Stimulated activated CD4-positive, alpha-beta T cell treated with anti-CD3 and anti-CD28 coated beads, Interleukin-4, amount 100 ng/mL, for 4 hours (primary cell): ENCODE measurements at regions not wholly inside any gene's neighbourhood (a gene's known extent, or its start where the extent isn't known, plus 50 kb on each side); places are given as distances from the start of the nearest gene placed in this dataset.
A peak's percentile ranks its signal among the peaks of the same experiment; 100 is the strongest.
"Not testable (repeated sequence)": the region's sequence is repeated elsewhere in the genome, so short reads cannot be mapped to it uniquely, and the experiment has no call there.

ENCODE experiments used
- DNase-seq, 2 experiments: peaks; one replicate each; pipeline ENCODE4 v3.0.0-alpha.2; 2020

DNA sequence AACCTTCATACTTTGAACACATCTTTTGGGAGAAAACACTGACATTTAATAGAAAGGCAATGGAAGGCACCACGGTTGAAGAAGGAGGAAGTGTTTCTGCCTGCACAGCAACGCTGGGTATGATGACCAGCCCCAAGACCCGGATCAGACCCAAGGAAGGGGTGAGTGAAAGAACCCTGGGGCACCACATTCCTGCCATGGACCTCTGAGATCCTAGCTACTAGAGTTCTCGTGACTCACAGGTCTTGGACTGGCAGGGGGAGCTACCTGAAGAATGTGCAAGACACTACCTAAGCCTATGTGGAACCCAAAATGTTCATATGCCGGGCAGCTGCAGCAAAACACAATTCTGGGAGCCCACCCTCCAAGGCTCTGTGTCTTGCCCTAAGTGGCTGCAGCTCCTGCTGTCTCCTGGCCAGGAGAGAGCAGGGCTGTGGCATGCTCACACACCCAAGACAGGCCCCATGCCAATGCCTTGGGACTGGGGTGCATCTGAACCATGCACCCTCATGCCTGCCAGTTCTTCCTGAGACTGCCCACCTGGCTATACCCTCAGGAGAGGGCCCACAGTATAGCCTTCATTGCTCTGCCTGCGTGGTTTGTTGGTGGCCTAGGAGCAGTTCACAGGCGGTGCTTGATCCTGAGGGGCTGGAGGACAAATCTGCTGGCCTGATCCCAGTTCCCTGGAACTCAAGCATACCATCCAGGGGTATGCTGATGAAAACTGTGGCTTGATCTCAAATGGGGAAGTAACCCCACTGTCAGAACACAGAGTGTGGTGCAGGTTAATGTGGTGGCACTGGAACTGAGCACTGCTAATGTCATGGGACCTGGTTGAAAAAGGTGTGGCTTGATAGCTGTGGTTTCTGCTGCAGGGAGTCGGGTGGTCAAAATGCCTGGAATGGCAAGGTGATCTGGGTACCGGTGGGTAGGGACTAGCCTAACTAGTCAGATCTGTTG is 353.3 kb upstream of the ARHGEF26 start:
- no peak for DNase-seq

DNA sequence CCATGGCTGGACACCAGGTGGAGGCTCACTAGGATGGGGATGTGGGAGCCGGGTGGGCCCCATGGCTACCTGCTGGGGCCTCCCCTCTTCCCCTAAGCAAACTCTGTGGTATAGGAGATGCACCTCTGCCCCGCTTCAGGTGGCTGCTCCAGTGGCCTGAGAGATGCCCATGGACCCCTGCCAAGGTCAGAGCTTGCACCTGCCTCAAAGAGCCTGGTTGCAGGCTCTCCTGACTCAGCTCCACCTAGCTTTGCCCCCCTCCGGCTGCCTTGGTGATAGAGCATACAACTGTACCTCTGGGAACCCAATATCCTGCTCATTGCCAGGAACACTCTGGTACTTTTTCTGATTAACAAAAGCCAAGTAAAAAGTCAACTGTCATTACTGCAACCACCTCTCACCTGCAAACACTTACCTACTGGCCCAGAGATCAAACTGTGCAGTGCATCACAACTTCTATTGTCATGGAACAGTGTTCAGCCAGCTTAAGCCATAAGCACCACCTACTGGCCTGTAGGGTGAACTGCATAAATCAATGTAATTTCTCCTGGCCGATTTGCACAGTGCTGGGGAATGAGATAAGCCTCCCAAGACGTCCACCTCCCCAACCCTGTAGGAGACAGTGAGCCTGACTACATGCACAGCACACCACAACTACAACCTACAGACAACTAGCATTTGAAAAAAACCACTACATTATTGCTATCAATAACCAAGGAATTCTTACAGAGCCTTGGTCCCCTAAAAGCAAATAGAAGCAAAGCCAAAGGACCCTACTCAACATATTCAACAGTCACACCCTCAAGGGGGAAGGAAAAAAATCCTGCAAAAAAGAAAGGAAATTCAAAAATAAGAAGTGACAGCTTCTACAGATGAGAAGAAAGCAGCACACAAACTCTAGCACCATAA is 352.4 kb upstream of the ARHGEF26 start:
- DNase-seq, result peak; percentile 5 to 41

DNA sequence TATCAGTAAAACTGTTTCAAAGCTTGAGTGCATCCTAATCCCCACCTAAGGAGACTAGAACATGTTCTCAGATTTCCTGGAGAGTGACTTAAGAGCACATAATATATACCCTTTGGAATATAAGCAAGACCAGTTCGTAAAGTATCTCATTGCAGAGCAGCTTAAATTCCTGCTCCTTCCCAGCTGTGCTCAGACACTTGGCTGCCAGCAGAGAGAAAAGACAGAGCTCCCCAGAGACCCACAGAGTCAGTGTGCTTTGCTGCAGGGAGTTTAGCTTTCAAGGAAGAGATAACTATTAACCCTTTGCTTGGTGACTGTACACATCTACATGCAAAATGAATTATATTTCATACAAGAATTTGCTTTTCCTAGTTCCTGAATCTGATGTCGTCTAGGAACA is 338.1 kb upstream of the ARHGEF26 start:
- no peak for DNase-seq

DNA sequence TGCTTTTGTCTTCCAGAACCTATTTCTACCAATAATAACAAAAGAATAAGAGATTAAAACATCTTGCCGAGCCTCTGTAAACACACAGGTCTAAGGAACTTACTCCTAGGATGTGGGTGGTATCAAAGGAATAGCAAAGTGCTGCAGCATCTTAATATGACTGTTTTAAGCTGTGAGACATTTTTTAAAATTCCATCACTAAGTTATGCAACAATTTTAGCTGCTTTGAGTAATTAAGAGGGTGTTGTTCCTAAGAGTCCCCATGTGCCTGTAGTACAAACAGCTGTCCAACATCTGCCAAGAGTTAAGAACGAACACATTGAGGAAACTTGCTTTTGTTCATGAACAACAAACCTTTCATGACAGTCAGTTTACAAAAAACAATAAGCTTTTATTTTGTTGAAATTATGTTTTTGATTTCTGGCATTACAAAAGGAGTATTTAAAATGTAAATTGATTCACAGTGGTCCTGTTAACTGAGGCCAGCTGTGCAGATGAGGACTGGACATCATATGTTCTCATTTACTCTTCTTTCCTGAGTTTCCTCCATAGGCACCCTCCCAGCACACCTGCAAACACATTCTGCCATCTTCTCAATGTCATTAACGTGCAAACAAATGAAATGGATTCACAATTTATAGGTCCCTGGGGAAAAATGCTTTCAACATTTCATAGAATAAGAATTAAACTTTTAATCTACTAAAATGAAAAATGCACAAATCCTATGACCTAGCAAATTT is 337.3 kb upstream of the ARHGEF26 start:
- DNase-seq, result no peak

DNA sequence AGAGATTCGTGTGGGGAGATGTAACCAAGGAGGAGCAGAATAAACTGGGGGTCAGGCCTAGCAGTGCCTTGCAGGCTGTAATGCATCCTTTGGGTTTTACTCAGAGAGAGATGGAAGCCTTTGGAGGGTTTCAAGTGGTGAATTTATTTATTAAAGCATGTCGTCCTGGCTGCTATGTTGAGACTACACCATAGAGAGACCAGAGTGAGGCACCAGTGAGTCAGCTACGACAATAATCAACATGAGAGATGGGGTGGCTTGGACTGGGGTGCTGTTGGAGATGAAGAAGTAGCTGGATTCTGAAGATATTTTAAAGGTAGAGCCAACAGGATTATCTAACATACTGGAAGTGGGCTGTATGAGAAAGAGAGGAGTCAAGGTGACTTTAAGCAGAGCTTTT is 335.3 kb upstream of the ARHGEF26 start:
- DNase-seq, result no peak

DNA sequence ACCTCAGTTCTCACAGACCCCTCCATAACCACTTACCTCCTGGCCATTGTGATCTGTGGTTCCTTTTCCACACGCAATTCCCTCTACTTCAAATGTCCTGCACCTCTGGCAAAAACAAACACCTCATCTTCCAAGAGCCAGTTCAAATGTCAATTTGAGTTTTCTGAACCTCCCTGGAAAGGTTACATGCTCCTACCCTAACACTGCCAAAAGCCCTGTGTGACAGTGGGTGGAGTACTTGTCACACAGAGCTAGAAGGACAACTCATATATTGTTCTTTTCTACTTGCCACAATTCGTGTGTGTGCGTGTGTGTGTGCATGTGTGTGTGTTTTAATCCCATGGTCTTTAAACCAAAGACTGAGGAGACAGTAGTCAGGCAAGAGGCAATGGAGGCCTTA is 331.8 kb upstream of the ARHGEF26 start:
- no peak for DNase-seq

DNA sequence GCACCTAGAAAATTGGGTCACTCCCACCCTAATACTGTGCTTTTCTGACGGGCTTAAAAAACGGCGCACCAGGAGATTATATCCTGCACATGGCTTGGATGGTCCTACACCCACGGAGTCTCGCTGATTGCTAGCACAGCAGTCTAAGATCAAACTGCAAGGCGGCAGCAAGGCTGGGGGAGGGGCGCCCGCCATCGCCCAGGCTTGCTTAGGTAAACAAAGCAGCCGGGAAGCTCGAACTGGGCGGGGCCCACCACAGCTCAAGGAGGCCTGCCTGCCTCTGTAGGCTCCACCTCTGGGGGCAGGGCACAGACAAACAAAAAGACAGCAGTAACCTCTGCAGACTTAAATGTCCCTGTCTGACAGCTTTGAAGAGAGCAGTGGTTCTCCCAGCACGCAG is 324.1 kb upstream of the ARHGEF26 start:
- not testable (repeated sequence) for DNase-seq

DNA sequence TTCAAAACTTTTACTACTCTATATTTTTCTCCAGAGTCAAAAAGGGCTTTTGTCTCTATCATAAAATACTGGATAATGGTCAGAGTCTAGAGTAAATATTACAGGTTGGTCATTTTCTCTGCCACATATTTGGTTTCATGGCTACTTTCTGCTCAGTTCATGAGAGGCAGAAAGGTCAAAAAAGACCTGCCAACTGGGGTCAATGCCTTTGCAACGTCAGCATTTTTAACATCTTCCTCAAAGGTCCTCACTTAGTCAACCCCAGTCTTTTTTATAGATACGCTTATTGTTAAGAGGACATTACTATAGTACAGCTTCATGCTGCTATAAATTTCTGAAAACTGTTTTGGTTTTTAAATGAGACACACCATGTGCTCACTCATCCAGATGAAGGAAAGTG is 312.1 kb upstream of the ARHGEF26 start:
- DNase-seq, result no peak

DNA sequence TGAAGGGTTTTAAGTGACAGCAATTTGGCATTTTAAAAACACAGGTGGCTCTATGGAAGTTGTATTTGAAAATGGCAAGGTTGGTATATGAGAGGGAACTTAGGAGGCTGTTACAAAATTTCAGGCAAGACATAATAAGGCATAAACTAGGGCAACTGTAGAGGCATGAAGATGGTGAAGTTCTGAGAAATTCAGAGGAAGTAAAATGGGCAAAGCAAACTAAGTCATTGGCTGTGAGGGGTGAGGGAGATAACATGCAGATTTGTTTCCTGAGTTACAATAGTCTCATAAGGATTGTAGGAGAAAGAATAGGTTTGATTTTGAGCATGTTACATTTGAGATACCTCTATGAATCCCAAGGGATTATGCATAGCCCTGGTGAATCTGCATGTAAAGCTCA is 302.9 kb upstream of the ARHGEF26 start:
- no peak for DNase-seq

DNA sequence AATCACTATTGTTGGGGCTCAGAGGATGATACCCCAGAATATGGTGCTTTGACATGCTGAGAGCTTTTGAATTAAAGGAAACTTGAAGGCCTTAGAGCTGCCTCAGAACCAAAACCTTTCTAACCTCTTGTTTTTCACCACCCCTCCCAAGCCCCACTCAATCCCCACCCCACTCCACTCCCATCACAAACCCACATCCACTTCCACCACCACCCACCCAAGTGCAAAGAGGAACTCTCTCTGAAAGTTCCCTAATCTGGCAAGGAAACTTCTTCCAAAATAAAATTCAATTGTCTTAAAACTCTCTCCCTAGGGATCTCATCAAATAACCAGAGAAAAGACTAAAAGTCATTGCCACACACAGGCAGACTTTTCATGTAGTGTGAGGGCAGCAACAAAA is 301.2 kb upstream of the ARHGEF26 start:
- no peak for DNase-seq

DNA sequence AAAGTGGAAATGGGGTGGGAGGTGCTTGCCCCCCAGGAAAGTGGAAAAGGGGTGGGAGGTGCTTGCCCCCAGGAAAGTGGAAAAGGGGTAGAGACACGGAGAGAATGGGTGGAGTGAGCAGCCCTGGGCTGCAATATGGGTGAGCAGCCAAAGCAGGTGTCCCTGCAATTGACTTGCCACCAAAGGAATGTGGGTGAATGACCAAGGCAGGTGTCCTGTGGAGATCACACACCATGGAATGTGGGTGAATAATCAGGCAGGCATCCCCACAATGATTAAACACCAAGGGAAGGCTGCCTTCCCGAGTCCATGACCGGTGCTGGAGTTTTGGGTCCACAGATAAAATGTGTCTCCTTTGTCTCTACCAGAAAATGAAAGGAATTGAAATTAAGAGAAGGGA is 292.8 kb upstream of the ARHGEF26 start:
- not testable (repeated sequence) for DNase-seq

DNA sequence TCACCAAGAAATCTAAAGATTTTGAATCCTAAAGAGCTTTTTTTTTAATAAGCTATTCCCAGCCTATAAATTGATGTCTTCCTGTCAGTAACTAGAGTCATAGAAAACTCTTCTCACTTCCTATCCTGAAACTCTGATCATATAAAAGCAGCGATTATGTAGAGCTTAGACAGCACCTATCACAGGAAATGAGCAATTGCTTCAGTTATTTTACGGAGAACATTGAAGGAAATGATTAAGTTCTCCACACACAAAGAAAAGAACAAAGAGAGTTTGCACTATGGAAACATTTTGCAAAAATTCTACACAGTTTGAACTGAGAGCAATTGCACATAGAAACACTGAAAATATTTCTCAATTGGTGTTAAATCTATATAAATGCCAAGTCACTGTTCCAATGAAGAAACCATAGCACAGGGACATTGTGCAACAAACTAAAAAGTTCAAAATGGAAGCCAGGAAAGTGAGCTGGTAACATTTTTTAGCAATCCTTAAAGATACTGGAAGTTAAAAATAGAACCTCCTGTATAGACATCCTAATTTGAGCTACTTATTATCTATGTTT is 291.5 kb upstream of the ARHGEF26 start:
- no peak for DNase-seq

DNA sequence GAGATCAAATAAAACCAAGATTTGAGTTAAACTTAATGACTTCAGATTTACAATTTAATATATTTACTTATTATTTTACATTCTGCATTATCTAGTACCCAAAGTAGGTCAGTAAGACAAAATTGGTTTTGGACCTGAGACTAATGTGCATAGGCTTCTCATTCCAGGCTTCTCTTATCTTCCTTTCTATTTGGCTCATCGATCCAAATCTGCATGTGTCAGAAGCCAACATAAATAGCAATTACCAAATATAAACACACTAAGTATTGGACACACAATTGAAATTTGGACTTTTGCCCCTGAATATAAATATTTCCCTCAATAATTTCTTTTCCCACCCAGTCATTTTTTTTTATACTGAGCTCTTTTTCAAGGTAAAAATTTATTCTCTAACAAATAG is 290.6 kb upstream of the ARHGEF26 start:
- no peak for DNase-seq

DNA sequence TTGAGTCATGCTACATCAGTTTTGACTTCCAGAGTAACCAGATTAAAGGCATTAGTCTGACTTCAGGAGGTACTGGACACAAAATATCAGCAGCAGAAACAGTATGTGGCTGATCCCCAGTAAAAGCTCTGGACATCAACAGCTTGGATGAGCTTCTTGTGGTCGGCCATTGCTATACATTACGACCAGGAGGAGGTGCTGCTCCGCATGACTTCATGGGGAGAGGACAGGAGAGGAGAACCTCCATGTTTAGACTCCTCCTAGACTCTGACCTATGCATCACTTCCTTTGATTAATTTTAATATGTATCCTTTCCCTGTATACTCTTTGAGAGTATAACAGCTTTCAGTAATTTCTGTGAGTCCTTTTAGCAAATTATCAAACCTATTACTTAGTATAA is 285.6 kb upstream of the ARHGEF26 start:
- no peak for DNase-seq

DNA sequence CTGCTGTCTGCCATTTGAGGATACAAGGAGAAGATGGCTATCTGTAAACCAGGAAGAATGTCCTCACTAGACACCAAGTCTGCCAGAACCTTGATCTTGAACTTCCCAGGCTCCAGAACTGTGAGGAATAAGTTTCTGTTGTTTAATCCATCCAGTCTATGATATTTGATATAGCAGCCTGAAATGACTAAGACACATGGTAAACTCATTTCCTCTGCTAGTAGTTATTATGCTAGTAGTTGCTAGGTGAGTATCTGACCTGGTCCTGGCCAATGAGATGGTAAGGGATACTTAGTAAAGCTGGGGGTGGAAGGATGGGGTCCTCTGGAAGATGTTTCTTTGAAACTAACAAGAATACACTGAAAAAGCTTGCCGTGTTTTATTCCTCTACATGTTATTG is 280.7 kb upstream of the ARHGEF26 start:
- DNase-seq, result no peak

DNA sequence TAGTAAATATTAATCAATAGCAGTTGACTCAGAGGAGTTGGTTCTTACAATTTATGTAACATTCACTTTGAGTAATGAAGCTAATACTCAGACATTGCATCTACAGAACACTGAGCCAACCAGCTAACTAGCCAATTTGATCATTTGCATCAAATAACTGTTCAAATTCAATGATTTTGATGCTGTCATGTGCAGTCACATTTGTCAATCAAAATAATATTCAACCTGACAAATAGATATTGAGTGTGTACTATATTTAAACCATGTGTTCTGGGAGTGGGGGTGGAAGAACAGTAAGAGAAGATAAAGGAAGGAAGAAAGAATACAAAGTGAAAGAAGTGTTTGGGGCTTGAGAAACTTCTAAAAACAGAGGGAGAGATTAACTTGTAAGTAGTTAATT is 277.2 kb upstream of the ARHGEF26 start:
- DNase-seq, result no peak

DNA sequence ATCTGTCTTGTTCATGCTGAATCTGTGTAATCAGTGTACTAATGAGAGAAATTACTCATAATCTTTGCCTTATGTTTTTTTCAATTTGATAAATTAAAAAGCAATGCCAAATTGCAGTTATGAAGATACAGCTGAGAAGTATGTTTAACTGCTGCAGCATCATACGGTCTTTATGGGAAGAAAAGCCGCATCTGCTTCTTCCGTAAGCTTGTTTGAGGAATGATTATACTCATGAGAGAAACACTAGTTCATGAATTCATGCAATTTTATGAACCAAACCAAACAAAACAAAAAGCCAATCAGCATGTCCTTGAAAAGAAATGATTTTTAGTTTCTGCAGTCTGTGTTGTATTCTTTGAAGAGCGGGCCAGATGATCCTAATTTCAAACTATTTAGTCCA is 275.9 kb upstream of the ARHGEF26 start:
- DNase-seq, result no peak

DNA sequence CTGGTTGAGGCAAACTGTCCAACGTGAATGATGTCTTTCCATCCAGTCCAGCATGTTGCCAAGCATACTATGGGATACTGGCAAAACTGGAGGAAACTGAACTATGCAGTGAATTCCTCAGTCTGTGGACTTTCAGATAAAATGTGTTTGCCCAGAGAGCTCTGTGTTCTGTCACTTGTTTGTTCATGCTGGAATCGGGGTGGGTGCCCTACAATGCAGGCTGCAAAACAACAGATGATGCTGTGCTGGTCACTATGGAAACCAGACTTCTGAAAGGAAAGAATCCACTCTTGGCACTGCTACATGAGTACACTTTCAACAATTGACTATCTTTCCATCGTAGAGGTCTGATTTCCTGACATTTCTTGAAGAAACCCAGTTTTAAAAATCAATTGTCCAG is 272.5 kb upstream of the ARHGEF26 start:
- DNase-seq, result no peak

DNA sequence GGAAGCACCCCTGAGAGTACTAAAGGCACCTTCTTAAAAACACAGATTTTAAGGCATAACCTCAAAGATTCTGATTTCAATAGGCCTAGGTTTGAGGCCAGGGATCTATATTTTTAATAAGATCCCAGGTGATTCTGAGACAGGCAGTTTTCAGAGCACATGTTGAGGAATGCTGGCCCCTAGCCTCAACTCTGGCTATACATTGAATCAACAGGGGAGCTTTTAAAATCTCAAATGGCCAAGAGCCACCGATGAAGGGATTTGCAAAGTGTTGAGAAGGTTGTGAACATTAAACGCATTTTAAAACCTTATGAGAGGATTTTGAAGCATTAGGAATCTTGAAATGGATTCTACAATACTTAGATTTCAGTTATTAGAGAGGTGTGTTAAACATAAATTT is 268.8 kb upstream of the ARHGEF26 start:
- no peak for DNase-seq

DNA sequence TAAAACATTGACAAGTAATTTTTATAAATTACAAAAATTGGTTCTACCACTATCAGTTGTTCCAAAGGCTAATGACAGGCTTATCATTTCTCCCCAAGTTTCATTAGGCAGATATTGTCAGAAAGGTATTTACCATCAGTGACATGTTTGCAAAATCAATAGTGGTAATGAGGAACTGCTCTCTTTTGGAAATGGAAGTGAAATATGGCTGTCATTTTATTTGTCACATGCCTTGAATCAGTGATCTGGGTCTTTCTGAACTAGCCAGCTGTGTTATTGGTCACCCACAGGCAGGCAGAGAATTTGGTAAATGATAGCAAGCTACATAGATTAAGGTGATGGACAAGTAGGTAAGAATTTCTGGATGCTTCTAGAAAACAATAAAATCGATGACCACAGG is 268.0 kb upstream of the ARHGEF26 start:
- DNase-seq, result no peak

DNA sequence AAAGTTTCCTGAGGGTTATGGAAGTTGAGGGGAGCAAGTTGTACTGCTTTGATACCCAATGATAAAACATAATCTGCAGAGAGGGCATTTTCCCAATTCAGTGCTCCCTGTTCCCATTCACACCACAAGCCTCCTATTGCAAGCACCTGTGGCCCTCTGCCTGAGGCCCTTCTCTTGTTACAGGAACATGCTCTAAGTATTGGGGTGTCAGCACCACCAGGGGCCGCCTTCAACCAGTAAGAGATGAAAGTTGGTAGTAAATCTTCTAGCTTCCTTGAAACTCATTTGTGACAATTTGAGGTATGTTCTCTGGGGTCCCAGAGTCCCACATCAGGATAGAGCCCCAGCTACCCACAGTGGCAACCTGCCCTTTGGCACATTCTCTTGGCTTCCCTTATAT is 265.4 kb upstream of the ARHGEF26 start:
- no peak for DNase-seq

DNA sequence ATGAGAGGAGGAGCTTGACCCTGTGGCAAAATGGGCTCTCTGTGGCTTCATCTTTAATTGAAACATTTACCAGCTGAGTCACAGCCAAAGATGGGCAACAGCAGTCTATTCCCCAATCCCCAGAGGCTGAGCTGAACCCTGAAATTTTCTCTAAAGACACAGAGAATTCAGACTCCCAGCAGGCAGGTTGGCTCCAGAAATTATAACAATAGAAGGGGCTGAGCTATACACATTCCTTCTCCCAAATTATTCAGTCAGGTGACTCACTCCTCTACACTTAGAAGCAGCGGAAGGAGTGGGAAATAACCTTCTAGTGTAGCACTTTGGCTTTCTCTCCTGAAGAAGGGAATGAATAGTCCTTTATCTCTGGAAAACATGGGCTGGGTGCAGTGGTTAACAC is 264.3 kb upstream of the ARHGEF26 start:
- no peak for DNase-seq

DNA sequence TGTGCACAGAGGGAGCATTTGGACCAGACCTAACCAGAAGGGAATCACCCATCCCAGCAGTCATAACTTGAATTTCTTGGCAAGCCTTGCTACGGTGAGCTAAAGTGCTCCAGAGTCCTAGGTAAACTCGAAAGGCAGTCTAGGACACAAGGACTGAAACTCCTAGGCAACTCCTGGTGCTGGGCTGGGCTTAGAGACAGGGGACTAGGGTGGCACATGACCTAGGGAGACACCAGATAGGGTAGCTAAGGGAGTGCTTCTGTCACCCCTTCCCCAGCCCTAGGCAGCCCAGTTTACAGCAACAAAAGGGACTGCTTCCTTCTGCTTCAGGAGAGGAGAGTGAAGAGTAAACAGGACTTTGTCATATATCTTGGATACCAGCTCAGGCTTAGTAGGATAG is 256.4 kb upstream of the ARHGEF26 start:
- DNase-seq, result no peak
